ENCODE measurements at regions not wholly inside any gene's neighbourhood (a gene's known extent, or its start where the extent isn't known, plus 50 kb on each side); places are given as distances from the start of the nearest gene placed in this dataset.

DNA sequence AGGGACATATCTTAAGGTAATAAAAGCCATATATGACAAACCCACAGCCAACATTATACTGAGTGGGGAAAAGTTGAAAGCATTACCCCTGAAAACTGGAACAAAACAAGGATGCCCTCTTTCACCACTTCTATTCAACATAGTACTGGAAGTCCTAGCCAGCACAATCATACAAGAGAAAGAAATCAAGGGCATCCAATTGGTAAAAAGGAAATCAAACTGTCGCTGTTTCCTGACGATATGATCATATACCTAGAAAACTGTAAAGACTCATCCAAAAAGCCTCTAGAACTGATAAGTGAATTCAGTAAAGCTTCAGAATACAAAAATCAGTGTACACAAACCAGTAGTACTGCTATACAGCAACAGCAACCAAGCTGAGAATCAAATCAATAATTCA is 53.8 kb upstream of the PSME4 start:
- H3K4me3 ChIP-seq (replicated peaks; ENCODE audit: low read depth, low read length): no peak overlapping the region
- DNase-seq (ENCODE audit: extremely low read depth, low read depth): no peak
- TF ChIP-seq, protein P1, sequence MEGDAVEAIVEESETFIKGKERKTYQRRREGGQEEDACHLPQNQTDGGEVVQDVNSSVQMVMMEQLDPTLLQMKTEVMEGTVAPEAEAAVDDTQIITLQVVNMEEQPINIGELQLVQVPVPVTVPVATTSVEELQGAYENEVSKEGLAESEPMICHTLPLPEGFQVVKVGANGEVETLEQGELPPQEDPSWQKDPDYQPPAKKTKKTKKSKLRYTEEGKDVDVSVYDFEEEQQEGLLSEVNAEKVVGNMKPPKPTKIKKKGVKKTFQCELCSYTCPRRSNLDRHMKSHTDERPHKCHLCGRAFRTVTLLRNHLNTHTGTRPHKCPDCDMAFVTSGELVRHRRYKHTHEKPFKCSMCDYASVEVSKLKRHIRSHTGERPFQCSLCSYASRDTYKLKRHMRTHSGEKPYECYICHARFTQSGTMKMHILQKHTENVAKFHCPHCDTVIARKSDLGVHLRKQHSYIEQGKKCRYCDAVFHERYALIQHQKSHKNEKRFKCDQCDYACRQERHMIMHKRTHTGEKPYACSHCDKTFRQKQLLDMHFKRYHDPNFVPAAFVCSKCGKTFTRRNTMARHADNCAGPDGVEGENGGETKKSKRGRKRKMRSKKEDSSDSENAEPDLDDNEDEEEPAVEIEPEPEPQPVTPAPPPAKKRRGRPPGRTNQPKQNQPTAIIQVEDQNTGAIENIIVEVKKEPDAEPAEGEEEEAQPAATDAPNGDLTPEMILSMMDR (IDR thresholded peaks at IDR 0.05; ENCODE audit: low read depth, low read length, missing control alignments): no peak

DNA sequence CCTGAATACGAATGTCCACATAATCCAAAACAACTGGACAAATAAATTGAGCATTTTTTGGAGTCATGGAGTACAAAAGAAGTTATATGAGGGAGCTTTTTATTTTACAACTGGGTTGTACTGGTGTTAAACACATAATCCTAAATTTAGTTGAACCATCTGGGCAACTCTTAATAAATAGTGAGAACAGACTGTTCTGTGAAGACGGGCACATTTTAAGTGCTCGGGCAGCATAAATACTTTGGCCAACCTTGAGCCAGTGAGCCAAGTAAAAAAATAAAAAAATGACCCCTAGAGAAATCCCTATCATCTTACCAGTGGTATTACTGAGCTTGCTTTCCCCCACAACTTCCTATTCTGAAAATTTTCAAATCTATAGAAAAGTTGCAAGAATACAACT is 50.9 kb upstream of the PSME4 start:
- H3K4me3 ChIP-seq (replicated peaks; ENCODE audit: low read depth, low read length): no peak overlapping the region
- TF ChIP-seq, protein P1 (IDR thresholded peaks at IDR 0.05; ENCODE audit: low read depth, low read length, missing control alignments): no peak
- no peak for DNase-seq (ENCODE audit: extremely low read depth, low read depth)

DNA sequence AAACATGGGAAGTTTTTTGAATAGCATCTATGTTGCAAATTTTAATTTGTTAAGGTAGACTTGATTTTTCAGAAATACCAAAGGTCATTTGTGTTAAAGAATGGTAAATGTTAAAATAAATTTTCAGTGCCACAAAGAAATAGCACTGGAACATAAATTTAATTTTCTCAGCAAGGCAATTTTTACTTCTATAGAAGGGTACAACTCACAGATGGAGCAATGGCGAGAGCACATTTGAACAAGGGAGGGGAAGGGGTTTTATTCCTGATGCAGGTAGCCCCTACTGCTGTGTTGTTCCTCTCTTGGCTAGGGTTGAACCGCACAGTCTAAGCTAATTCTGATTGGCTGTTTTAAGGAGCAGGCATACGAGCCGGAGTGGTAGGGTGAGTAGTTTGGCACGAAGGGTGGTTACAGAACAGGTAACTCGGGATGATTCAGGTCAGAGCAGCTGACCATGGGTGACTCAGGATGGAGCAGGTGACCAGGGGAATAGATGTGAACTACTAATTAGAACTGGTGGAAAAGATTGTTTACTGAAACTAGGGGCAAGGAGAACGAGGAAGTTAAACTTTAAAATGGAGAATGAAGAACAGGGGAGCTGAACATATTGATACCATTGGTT is 50.1 kb upstream of the PSME4 start:
- DNase-seq (ENCODE audit: extremely low read depth, low read depth): no peak
- H3K4me3 ChIP-seq (replicated peaks; ENCODE audit: low read depth, low read length): no peak overlapping the region
- TF ChIP-seq, protein P1 (IDR thresholded peaks at IDR 0.05; ENCODE audit: low read depth, low read length, missing control alignments): no peak
